ENCODE measurements at regions not wholly inside any gene's neighbourhood (a gene's known extent, or its start where the extent isn't known, plus 50 kb on each side); places are given as distances from the start of the nearest gene placed in this dataset.
"Not testable (repeated sequence)": the region's sequence is repeated elsewhere in the genome, so short reads cannot be mapped to it uniquely, and the experiment has no call there.

DNA sequence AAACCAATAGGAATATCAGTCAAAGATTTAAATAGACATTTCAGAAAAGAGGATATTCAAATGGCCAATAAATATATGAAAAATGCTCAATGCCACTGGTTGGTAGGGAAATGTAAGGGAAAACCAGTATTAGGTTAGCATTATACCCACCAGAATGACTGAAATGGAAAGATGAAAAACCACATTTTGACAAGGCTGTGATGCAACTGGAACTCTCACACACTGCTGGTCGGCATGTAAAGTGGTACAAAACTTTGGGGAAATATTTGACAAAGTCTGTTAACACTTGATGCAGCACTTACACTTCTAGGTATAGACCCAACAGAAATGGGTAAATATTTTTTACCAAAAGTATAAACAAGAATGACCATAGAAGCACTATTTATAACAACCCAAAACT, 163.2 kb upstream of the C14orf180 start:
- TF ChIP-seq, protein P1, sequence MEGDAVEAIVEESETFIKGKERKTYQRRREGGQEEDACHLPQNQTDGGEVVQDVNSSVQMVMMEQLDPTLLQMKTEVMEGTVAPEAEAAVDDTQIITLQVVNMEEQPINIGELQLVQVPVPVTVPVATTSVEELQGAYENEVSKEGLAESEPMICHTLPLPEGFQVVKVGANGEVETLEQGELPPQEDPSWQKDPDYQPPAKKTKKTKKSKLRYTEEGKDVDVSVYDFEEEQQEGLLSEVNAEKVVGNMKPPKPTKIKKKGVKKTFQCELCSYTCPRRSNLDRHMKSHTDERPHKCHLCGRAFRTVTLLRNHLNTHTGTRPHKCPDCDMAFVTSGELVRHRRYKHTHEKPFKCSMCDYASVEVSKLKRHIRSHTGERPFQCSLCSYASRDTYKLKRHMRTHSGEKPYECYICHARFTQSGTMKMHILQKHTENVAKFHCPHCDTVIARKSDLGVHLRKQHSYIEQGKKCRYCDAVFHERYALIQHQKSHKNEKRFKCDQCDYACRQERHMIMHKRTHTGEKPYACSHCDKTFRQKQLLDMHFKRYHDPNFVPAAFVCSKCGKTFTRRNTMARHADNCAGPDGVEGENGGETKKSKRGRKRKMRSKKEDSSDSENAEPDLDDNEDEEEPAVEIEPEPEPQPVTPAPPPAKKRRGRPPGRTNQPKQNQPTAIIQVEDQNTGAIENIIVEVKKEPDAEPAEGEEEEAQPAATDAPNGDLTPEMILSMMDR (IDR thresholded peaks at IDR 0.05 in 4 of 5, conservative IDR thresholded peaks at IDR 0.05 in 1 of 5) = no peak
- no peak for TF ChIP-seq POLR2A (IDR thresholded peaks at IDR 0.05)
- DNase-seq (no peak), ATAC-seq (no peak)
- Histone ChIP-seq H3K27me3 (no peaks in the 10 kb centered on the region), H3K9me3 (no peaks in the 10 kb centered on the region), H3K27ac (no peak overlapping the region), H3K4me1 (no peaks in the 10 kb centered on the region), H3K4me3 (no peak overlapping the region), H3K36me3 (no peaks in the 10 kb centered on the region)
- intact Hi-C loops (cut with DNase I; ENCODE audit: low total_unique reads) (no loop called here), in situ Hi-C loops (cut with MboI; ENCODE audit: low sequenced_read_pairs in 4 of 4) (no loop called here)

DNA sequence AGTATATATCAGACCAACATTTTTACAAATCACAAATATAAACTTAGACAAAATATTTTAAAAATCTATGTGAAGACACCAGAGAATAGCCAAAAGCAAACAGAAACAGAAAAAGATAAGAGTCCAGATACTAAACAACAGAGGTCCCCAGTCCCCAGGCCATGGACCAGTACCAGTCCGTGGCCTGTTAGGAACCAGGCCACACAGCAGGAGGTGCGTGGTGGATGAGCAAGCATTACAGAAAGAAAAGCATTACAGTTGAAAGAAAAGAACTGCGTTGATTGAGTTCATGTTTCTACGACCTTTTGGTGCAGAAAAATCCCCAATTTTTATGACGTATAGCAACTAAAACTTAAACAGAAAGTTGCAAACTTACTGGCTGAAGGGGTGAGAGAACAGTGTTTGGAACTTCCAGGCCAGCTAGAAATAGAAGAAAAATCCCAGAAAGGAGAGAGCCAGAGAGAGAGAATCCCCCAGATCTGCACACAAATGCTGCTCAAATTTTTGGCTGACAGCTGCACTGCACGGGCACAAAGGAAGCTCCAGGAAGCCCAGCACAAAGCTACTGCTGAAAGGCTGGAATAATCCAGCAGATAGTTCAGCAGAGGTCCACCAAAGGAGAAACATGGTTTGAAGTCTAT, 159.6 kb upstream of the C14orf180 start:
- H3K27ac ChIP-seq = no peak overlapping the region
- intact Hi-C loops (cut with DNase I; ENCODE audit: low total_unique reads) (no loop called here), in situ Hi-C loops (cut with MboI; ENCODE audit: low sequenced_read_pairs in 4 of 4) (no loop called here)
- DNase-seq (no peak), ATAC-seq (no peak)
- no peak overlapping the region for H3K4me3 ChIP-seq
- TF ChIP-seq POLR2A (IDR thresholded peaks at IDR 0.05) = no peak
- TF ChIP-seq, protein P1 (IDR thresholded peaks at IDR 0.05 in 4 of 5, conservative IDR thresholded peaks at IDR 0.05 in 1 of 5) = no peak
- H3K36me3 ChIP-seq = no peaks in the 10 kb centered on the region
- no peaks in the 10 kb centered on the region for H3K9me3 ChIP-seq
- H3K4me1 ChIP-seq = no peaks in the 10 kb centered on the region
- peaks cover 7 to 28% (median 12%) of the 10 kb centered on the region in 3 donors for H3K27me3 ChIP-seq

DNA sequence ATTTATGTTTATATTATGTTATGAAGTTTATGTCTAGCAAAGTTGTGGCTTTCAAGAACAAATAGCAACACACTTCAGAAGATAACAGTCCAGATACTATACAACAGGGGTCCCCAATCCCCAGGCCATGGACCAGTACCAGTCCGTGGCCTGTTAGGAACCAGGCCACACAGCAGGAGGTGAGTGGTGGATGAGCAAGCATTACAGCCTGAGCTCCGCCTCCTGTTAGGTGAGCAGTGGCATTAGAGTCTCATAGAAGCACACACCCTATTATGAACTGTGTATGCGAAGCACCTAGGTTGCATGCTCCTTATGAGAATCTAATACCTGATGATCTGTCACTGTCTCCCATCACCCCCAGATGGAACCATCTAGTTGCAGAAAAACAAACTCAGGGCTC, 159.0 kb upstream of the C14orf180 start:
- H3K27me3 ChIP-seq = peaks cover 9 to 30% (median 14%) of the 10 kb centered on the region in 3 donors
- DNase-seq; in situ Hi-C loops (cut with MboI; ENCODE audit: low sequenced_read_pairs in 4 of 4); H3K4me1 ChIP-seq; H3K9me3 ChIP-seq; H3K4me3 ChIP-seq; ATAC-seq; intact Hi-C loops (cut with DNase I; ENCODE audit: low total_unique reads); H3K27ac ChIP-seq; H3K36me3 ChIP-seq: not testable (repeated sequence)

DNA sequence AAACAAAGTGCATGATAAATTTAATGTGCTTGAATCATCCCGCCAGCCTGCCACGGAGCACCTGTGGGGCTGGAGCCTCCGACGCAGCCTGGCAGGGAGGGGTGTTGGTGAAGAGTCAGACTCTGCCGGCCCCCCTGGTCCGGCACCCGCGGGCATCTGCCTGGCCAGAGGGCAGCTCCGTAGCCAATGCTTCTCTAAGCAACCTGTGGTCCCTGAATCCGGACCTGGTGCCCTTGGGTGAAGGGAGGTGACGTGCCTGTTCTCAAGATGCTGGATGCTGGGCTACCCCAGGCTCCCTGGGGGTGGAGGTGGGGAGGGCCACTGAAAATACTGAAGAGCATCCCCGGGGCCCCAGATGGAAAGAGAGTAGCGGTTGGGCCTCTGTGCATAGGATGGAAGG, 158.6 kb upstream of the C14orf180 start:
- Histone ChIP-seq H3K4me1 (no peaks in the 10 kb centered on the region), H3K27me3 (peaks cover 9 to 30% (median 14%) of the 10 kb centered on the region in 3 donors), H3K36me3 (no peaks in the 10 kb centered on the region), H3K4me3 (no peak overlapping the region), H3K9me3 (no peaks in the 10 kb centered on the region), H3K27ac (no peak overlapping the region)
- TF ChIP-seq POLR2A (IDR thresholded peaks at IDR 0.05) = no peak
- TF ChIP-seq, protein P1 (IDR thresholded peaks at IDR 0.05 in 4 of 5, conservative IDR thresholded peaks at IDR 0.05 in 1 of 5) = no peak
- intact Hi-C loops (cut with DNase I; ENCODE audit: low total_unique reads) (no loop called here), in situ Hi-C loops (cut with MboI; ENCODE audit: low sequenced_read_pairs in 4 of 4) (no loop called here)
- ATAC-seq (no peak), DNase-seq (no peak)

DNA sequence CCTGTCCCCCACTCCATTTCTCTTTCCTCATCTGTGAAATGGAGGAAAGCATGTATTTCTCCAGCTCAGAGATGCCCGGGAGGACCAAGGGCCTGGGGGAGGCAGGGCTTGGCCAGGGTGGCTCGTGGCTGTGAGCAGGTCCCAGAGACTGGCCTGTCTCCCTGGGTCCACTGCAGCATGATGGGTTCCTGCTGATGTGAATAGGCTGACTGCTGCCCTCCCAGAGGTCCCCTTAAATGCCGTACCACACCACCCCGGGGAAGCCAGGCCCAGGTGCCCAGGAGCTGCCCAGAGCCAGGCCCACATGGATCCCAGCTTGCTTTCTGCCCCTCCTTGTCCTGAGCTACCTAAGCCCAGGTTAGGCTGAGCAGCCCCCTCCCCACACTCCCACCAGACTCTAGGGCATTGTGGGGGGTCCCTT, 158.2 kb upstream of the C14orf180 start:
- H3K27ac ChIP-seq = no peak overlapping the region
- no peak for DNase-seq
- intact Hi-C loops (cut with DNase I; ENCODE audit: low total_unique reads) (no loop called here), in situ Hi-C loops (cut with MboI; ENCODE audit: low sequenced_read_pairs in 4 of 4) (no loop called here)
- H3K36me3 ChIP-seq = no peaks in the 10 kb centered on the region
- no peak overlapping the region for H3K4me3 ChIP-seq
- TF ChIP-seq, protein P1 (IDR thresholded peaks at IDR 0.05 in 4 of 5, conservative IDR thresholded peaks at IDR 0.05 in 1 of 5) = no peak
- TF ChIP-seq POLR2A (IDR thresholded peaks at IDR 0.05) = no peak
- H3K4me1 ChIP-seq = no peaks in the 10 kb centered on the region
- H3K27me3 ChIP-seq = peaks cover 9 to 30% (median 14%) of the 10 kb centered on the region in 3 donors
- no peaks in the 10 kb centered on the region for H3K9me3 ChIP-seq
- ATAC-seq = no peak
